Peyer's patch (tissue), 4 donors: ENCODE measurements at regions not wholly inside any gene's neighbourhood (a gene's known extent, or its start where the extent isn't known, plus 50 kb on each side); places are given as distances from the start of the nearest gene placed in this dataset.

ENCODE experiments used
- CTCF ChIP-seq, 6 experiments: fragments of 450-650 bp in 4 of 6; fragments of 200-600 bp in 2 of 6; sonication (generic) in 1 of 6; IDR thresholded peaks; one replicate each; pipeline ENCODE4 v1.5.1; 2017 to 2019; ENCODE audit warnings: antibody characterized with exemption in 6 of 6, mild to moderate bottlenecking in 3 of 6, moderate library complexity in 1 of 6
- POLR2A ChIP-seq, 2 donors: fragments of 450-650 bp; IDR thresholded peaks; one replicate each; pipeline ENCODE4 v1.5.1; 2017; ENCODE audit warnings: antibody characterized with exemption in 2 of 2, mild to moderate bottlenecking in 2 of 2, moderate library complexity in 2 of 2

DNA sequence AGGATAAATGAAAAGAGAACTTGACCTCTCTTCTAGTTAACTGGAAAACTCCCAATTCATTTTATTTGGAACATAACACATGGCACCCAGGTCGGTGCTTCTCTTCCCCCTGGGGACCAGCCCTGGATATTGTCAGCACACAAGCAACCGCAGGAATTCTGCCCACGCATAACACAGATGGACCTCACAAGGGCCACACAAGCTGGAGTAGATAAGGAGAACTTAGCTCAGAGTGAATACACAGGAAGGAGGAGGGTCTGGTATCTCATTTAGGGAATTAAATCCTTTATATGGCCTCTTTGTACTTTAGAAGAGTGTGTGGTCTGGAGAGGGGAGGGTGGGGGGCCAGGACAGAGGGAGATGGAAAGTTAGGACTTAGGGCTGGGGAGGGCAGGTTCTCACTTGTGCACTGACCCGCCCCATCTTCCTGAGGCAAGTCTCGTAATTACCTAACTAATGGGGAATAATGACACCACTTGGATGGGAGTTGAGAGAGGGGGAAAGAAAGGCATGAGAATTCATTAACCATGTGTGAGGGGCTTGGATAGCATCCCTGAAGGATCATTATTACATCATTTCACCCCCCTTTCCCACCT, 341.2 kb upstream of the WWC1 start:
- TF ChIP-seq CTCF (IDR thresholded peaks at IDR 0.05) (no peak), POLR2A (IDR thresholded peaks at IDR 0.05) (no peak)
